ENCODE measurements at regions not wholly inside any gene's neighbourhood (a gene's known extent, or its start where the extent isn't known, plus 50 kb on each side); places are given as distances from the start of the nearest gene placed in this dataset.
"Not testable (repeated sequence)": the region's sequence is repeated elsewhere in the genome, so short reads cannot be mapped to it uniquely, and the experiment has no call there.

GRCh38 chr6:71007298-71007697 is 50.4 kb upstream of the B3GAT2 start:
- H3K4me3 ChIP-seq (ENCODE audit: insufficient read depth, low read depth, low read length); DNase-seq; H3K27me3 ChIP-seq (ENCODE audit: control insufficient read depth, insufficient read depth, low read length); H3K36me3 ChIP-seq (replicated peaks; ENCODE audit: control insufficient read depth, insufficient read depth, low read length): not testable (repeated sequence)

GRCh38 chr6:71011871-71012371 is 55.1 kb upstream of the B3GAT2 start:
- Histone ChIP-seq H3K27me3 (ENCODE audit: control insufficient read depth, insufficient read depth, low read length) (no peaks in the 10 kb centered on the region), H3K4me3 (ENCODE audit: insufficient read depth, low read depth, low read length) (no peak overlapping the region), H3K36me3 (replicated peaks; ENCODE audit: control insufficient read depth, insufficient read depth, low read length) (no peaks in the 10 kb centered on the region)
- no peak for DNase-seq

- no peaks in the 10 kb centered on the region for H3K27me3 ChIP-seq (ENCODE audit: control insufficient read depth, insufficient read depth, low read length)
- DNase-seq: peak; percentile 21
- no peak overlapping the region for H3K4me3 ChIP-seq (ENCODE audit: insufficient read depth, low read depth, low read length)
- no peaks in the 10 kb centered on the region for H3K36me3 ChIP-seq (replicated peaks; ENCODE audit: control insufficient read depth, insufficient read depth, low read length)
Measured at GRCh38 chr6:71012866-71013469, 56.1 kb upstream of the B3GAT2 start.

- no peak overlapping the region for H3K4me3 ChIP-seq (ENCODE audit: insufficient read depth, low read depth, low read length)
- DNase-seq: no peak
- no peaks in the 10 kb centered on the region for H3K36me3 ChIP-seq (replicated peaks; ENCODE audit: control insufficient read depth, insufficient read depth, low read length)
- no peaks in the 10 kb centered on the region for H3K27me3 ChIP-seq (ENCODE audit: control insufficient read depth, insufficient read depth, low read length)
Measured at GRCh38 chr6:71015392-71015791, 58.5 kb upstream of the B3GAT2 start.

GRCh38 chr6:71028236-71028876 is 71.5 kb upstream of the B3GAT2 start:
- no peaks in the 10 kb centered on the region for H3K27me3 ChIP-seq (ENCODE audit: control insufficient read depth, insufficient read depth, low read length)
- no peaks in the 10 kb centered on the region for H3K36me3 ChIP-seq (replicated peaks; ENCODE audit: control insufficient read depth, insufficient read depth, low read length)
- no peak for DNase-seq
- no peak overlapping the region for H3K4me3 ChIP-seq (ENCODE audit: insufficient read depth, low read depth, low read length)

GRCh38 chr6:71028877-71029252 is 72.0 kb upstream of the B3GAT2 start:
- H3K36me3 ChIP-seq (replicated peaks; ENCODE audit: control insufficient read depth, insufficient read depth, low read length): no peaks in the 10 kb centered on the region
- no peak overlapping the region for H3K4me3 ChIP-seq (ENCODE audit: insufficient read depth, low read depth, low read length)
- no peak for DNase-seq
- no peaks in the 10 kb centered on the region for H3K27me3 ChIP-seq (ENCODE audit: control insufficient read depth, insufficient read depth, low read length)

- DNase-seq: no peak
- Histone ChIP-seq H3K4me3 (ENCODE audit: insufficient read depth, low read depth, low read length) (no peak overlapping the region), H3K27me3 (ENCODE audit: control insufficient read depth, insufficient read depth, low read length) (no peaks in the 10 kb centered on the region), H3K36me3 (replicated peaks; ENCODE audit: control insufficient read depth, insufficient read depth, low read length) (no peaks in the 10 kb centered on the region)
Measured at GRCh38 chr6:71029555-71029954, 72.7 kb upstream of the B3GAT2 start.

GRCh38 chr6:71031912-71032311 is 75.1 kb upstream of the B3GAT2 start:
- no peak overlapping the region for H3K4me3 ChIP-seq (ENCODE audit: insufficient read depth, low read depth, low read length)

GRCh38 chr6:71033171-71033570 is 76.3 kb upstream of the B3GAT2 start:
- H3K36me3 ChIP-seq (replicated peaks; ENCODE audit: control insufficient read depth, insufficient read depth, low read length): no peaks in the 10 kb centered on the region
- no peak for DNase-seq
- H3K27me3 ChIP-seq (ENCODE audit: control insufficient read depth, insufficient read depth, low read length): no peaks in the 10 kb centered on the region
- no peak overlapping the region for H3K4me3 ChIP-seq (ENCODE audit: insufficient read depth, low read depth, low read length)

More at GRCh38 chr6:71031912-71032311, 75.1 kb upstream of the B3GAT2 start:
- H3K36me3 ChIP-seq (replicated peaks; ENCODE audit: control insufficient read depth, insufficient read depth, low read length): no peaks in the 10 kb centered on the region
- no peak for DNase-seq
- H3K27me3 ChIP-seq (ENCODE audit: control insufficient read depth, insufficient read depth, low read length): no peaks in the 10 kb centered on the region

- H3K27me3 ChIP-seq (ENCODE audit: control insufficient read depth, insufficient read depth, low read length): no peaks in the 10 kb centered on the region
- no peak overlapping the region for H3K4me3 ChIP-seq (ENCODE audit: insufficient read depth, low read depth, low read length)
- H3K36me3 ChIP-seq (replicated peaks; ENCODE audit: control insufficient read depth, insufficient read depth, low read length): no peaks in the 10 kb centered on the region
- DNase-seq: no peak
Measured at GRCh38 chr6:71033890-71034289, 77.0 kb upstream of the B3GAT2 start.

- H3K36me3 ChIP-seq (replicated peaks; ENCODE audit: control insufficient read depth, insufficient read depth, low read length): no peaks in the 10 kb centered on the region
- no peak overlapping the region for H3K4me3 ChIP-seq (ENCODE audit: insufficient read depth, low read depth, low read length)
- H3K27me3 ChIP-seq (ENCODE audit: control insufficient read depth, insufficient read depth, low read length): no peaks in the 10 kb centered on the region
- DNase-seq: no peak
Measured at GRCh38 chr6:71034563-71035345, 77.9 kb upstream of the B3GAT2 start.

- no peaks in the 10 kb centered on the region; the same call in 1 of the 2 replicates for H3K27me3 ChIP-seq (ENCODE audit: control insufficient read depth, insufficient read depth, low read length)
- DNase-seq: no peak
- H3K36me3 ChIP-seq (replicated peaks; ENCODE audit: control insufficient read depth, insufficient read depth, low read length): no peaks in the 10 kb centered on the region
- no peak overlapping the region for H3K4me3 ChIP-seq (ENCODE audit: insufficient read depth, low read depth, low read length)
Measured at GRCh38 chr6:71035871-71036270, 79.0 kb upstream of the B3GAT2 start.

GRCh38 chr6:71038711-71039344 is 82.0 kb upstream of the B3GAT2 start:
- Histone ChIP-seq H3K27me3 (ENCODE audit: control insufficient read depth, insufficient read depth, low read length) (no peaks in the 10 kb centered on the region; the same call in 1 of the 2 replicates), H3K4me3 (ENCODE audit: insufficient read depth, low read depth, low read length) (no peak overlapping the region), H3K36me3 (replicated peaks; ENCODE audit: control insufficient read depth, insufficient read depth, low read length) (no peaks in the 10 kb centered on the region)
- no peak for DNase-seq

GRCh38 chr6:71040043-71040442 is 83.2 kb upstream of the B3GAT2 start:
- no peak for DNase-seq
- H3K4me3 ChIP-seq (ENCODE audit: insufficient read depth, low read depth, low read length): no peak overlapping the region
- H3K27me3 ChIP-seq (ENCODE audit: control insufficient read depth, insufficient read depth, low read length): no peaks in the 10 kb centered on the region; the same call in 1 of the 2 replicates
- H3K36me3 ChIP-seq (replicated peaks; ENCODE audit: control insufficient read depth, insufficient read depth, low read length): no peaks in the 10 kb centered on the region
